ENCODE measurements at regions not wholly inside any gene's neighbourhood (a gene's known extent, or its start where the extent isn't known, plus 50 kb on each side); places are given as distances from the start of the nearest gene placed in this dataset.

GRCh38 chr9:25513509-25514033 is 164.7 kb downstream of the TUSC1 start:
- TF ChIP-seq CEBPB (IDR thresholded peaks at IDR 0.05; ENCODE audit: low read depth, low read length) (no peak), ELK1 (IDR thresholded peaks at IDR 0.05; ENCODE audit: borderline replicate concordance, low read depth, low read length) (no peak), RFX5 (IDR thresholded peaks at IDR 0.05; ENCODE audit: low read depth, low read length) (no peak), CTCF (conservative IDR thresholded peaks at IDR 0.05; ENCODE audit: low read depth, low read length) (no peak), NFE2L2 (IDR thresholded peaks at IDR 0.05; ENCODE audit: low read depth, low read length) (no peak), MXI1 (IDR thresholded peaks at IDR 0.05; ENCODE audit: borderline replicate concordance, low read depth, low read length) (no peak), POLR2A (IDR thresholded peaks at IDR 0.05; ENCODE audit: low read depth, low read length) (no peak), RAD21 (IDR thresholded peaks at IDR 0.05; ENCODE audit: low read length) (no peak), FOS (IDR thresholded peaks at IDR 0.05; ENCODE audit: low read depth, low read length) (no peak), RCOR1 (IDR thresholded peaks at IDR 0.05; ENCODE audit: insufficient replicate concordance, low read length) (no peak), MAFK (IDR thresholded peaks at IDR 0.05; ENCODE audit: low read depth, low read length) (no peak), MAZ (IDR thresholded peaks at IDR 0.05; ENCODE audit: borderline replicate concordance, low read depth, low read length) (no peak), SMC3 (IDR thresholded peaks at IDR 0.05; ENCODE audit: low read depth, low read length) (no peak), USF2 (IDR thresholded peaks at IDR 0.05; ENCODE audit: low read depth, low read length) (no peak), CHD1 (IDR thresholded peaks at IDR 0.05; ENCODE audit: low read depth, low read length) (no peak), BHLHE40 (IDR thresholded peaks at IDR 0.05; ENCODE audit: low read depth, low read length) (no peak)
- Histone ChIP-seq H3K4ac (ENCODE audit: low read depth, low read length) (no peak overlapping the region), H4K8ac (ENCODE audit: low read depth in 2 of 2, low read length in 2 of 2) (no peak overlapping the region), H2BK20ac (ENCODE audit: low read depth, low read length) (no peak overlapping the region), H4K91ac (ENCODE audit: insufficient read depth, low read depth, low read length) (no peak overlapping the region), H3K9me3 (ENCODE audit: control insufficient read depth, insufficient read depth, low read length) (no peaks in the 10 kb centered on the region), H3K79me1 (ENCODE audit: low read depth in 1 of 2, low read length in 2 of 2) (no peaks in the 10 kb centered on the region), H2BK5ac (ENCODE audit: low read depth, low read length, poor library complexity, severe bottlenecking) (no peak overlapping the region), H3K27me3 (ENCODE audit: control insufficient read depth, insufficient read depth, low read length) (no peaks in the 10 kb centered on the region), H3K18ac (ENCODE audit: low read depth, low read length) (no peak overlapping the region), H3K4me1 (ENCODE audit: control insufficient read depth, insufficient read depth, low read length) (no peaks in the 10 kb centered on the region), H3K4me3 (ENCODE audit: insufficient read depth, low read depth, low read length) (no peak overlapping the region), H2BK15ac (ENCODE audit: low read depth, low read length) (no peak overlapping the region), H3K9me1 (ENCODE audit: insufficient read depth, low read length) (no peaks in the 10 kb centered on the region), H2AK9ac (replicated peaks; ENCODE audit: low read depth, low read length, poor library complexity) (no peak overlapping the region), H4K5ac (ENCODE audit: low read depth, low read length) (no peak overlapping the region), H2BK120ac (ENCODE audit: low read depth, low read length) (no peak overlapping the region), H2AFZ (replicated peaks; ENCODE audit: low read length, poor library complexity) (no peak overlapping the region), H3K56ac (ENCODE audit: extremely low read depth, insufficient read depth, low read length) (no peak overlapping the region), H4K20me1 (ENCODE audit: insufficient read depth, low read length) (no peaks in the 10 kb centered on the region), H2AK5ac (ENCODE audit: low read depth, low read length) (no peak overlapping the region), H3K4me2 (ENCODE audit: low read depth, low read length) (no peak overlapping the region), H3K27ac (ENCODE audit: insufficient read depth, low read length) (no peak overlapping the region), H3K9ac (ENCODE audit: low read depth, low read length) (no peak overlapping the region), H3K23ac (ENCODE audit: low read depth, low read length) (no peak overlapping the region), H3K36me3 (ENCODE audit: control insufficient read depth, insufficient read depth, low read length) (no peaks in the 10 kb centered on the region), H3K14ac (replicated peaks; ENCODE audit: low read depth, low read length) (no peak overlapping the region)
- ChIA-PET POLR2A (ENCODE audit: unreplicated experiment) (no interaction called here), CTCF (no interaction called here)
- no CpG with 5 or more reads among the region's 3 CpGs for WGBS, 2 experiments (ENCODE audit: extremely low coverage in 2 of 2, insufficient read length in 1 of 2)
- BruUV-seq (replicated peaks) = no TSS peak
- dilution Hi-C loops (cut with HindIII; ENCODE audit: low sequenced_read_pairs, unreplicated experiment) = no loop called here
- in situ Hi-C loops (cut with MboI; ENCODE audit: low sequenced_read_pairs) = no loop called here
- ATAC-seq (ENCODE audit: low read depth) (no peak), DNase-seq (no peak)
- intact Hi-C loops (cut with micrococcal nuclease) = no loop called here

Data from IMR-90 (cell line).